NOMO-1 (cell line): ENCODE measurements at regions not wholly inside any gene's neighbourhood (a gene's known extent, or its start where the extent isn't known, plus 50 kb on each side); places are given as distances from the start of the nearest gene placed in this dataset.

ENCODE experiments used
- DNase-seq, 2 experiments: peaks; one replicate each; lab custom pipeline; 2025; ENCODE audit not compliant: unreplicated experiment in 2 of 2; lab: John Stamatoyannopoulos, UW

DNA sequence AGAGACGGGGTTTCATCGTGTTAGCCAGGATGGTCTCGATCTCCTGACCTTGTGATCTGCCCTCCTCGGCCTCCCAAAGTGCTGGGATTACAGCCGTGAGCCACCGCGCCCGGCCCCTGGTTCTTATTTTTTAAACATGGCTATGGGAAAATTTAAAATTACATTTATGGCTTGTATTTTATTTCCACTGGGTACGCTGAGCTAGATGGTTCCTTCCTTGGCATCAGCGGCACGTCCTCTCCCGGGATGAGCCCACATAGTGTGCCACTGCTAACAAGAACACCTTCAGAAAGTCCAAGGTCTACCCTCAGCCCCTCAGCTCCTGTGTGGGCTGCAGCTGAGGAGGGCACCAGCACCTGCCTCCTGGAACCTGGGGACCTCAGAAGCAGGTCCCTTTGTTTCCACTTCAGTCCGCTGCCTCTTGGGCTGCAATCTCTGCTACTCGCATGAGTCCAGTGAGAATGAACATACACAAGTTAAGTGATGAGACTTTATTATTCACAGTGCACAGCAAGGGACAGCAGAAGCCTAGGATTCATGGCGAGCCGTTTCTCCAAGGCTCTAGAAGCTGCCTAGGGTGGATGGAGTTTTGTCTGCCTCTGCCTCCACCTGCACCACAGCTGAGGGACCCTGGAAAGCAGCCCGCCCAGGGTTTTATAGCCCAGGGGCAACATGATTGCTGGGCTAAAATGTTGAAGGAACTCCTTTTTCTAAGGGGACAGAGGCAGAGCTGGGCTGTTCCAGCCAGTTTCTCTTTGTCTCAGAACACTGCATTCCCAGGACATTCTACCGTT is 107.5 kb upstream of the TEX51 start:
- DNase-seq: no peak

DNA sequence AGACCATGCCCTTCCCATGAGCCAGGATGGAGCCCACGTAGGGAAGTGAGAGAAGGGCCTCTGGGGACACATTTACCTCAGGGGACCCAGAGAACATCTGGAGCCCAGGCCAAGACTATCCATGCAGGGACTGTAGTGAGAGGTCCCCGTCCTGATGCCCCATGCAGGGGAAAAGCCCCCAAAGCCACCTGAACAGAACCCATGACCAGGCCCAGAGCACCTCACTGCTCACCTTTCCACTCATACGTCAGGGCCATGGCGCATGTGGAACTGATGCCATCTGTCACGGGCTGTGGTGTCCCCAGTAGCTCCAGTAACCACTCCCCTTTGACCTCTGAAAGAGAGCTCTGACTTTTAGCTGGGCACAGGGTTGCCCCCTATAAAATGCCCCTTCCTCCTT is 106.5 kb upstream of the TEX51 start:
- no peak for DNase-seq

DNA sequence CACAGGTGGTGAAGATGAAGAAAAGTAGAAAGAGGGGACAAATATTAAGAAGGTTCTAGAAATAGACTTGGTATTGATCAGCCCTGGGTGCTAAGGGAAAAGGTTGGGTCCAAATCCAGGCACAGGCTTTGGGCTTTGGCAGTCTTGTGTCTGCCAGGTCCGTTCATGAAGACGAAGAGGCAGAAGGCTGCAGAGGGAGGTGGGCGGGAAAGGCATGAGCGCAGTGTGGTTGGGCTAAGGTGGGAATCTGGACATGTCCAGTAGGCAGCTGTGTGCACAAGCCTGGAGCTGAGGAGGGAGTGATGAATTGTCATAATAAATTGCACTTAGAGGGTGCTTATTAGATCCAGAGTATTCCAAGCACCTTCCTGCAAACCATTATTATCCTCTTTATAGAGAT is 105.7 kb upstream of the TEX51 start:
- DNase-seq: no peak

DNA sequence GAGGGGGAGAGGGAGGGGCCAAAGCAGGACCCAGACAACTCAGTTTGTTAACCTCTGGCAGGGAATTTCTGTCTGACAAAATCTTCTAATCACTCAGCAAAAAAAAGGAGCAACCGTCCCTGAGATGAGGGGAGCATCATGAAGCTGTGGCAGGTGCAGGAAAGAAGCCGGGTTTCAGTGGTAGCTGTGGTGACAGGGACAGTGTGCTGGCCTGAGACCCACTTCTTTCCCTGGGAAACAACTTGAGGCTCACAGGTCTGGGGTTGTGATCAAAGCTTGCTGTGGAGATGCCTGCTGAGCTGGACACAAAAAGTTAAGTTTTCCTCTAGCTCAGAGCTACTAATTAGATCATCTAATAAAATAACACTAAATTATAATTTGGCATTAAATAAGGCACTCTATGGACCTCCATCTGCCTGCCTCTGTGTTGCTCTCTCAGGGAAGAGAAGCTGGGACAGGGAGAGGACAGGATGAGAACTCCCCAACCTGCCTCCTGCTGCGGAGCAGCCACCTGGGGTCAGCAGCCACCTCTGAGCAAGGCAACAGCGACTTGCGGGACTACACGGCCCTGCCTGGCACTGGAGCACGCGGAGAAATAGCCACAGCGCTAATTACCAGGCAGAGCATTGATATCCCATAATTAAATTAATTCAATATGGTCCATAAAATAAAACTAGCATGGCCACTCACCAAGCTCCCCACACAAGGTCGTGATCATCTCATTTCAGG is 104.6 kb upstream of the TEX51 start:
- DNase-seq: no peak

DNA sequence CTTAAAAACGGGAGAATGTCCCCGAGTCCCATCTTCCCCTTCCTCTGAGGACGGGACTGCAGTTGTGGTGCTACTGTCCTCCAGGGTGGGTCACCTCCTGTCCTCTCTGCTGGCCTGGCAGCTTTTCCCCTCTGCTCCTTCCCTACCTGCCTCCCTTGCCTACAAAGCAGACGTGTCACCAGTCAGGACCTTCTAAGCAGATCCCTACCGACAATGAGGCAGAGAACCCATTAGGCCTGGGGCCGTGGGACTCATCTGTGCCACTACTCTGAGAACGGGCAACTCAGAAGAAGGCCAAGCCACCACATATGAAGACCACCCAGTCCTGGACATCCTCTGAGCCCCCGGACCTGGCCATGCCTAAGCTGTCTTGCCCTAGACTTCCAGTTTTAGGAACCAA is 103.0 kb upstream of the TEX51 start:
- no peak for DNase-seq

DNA sequence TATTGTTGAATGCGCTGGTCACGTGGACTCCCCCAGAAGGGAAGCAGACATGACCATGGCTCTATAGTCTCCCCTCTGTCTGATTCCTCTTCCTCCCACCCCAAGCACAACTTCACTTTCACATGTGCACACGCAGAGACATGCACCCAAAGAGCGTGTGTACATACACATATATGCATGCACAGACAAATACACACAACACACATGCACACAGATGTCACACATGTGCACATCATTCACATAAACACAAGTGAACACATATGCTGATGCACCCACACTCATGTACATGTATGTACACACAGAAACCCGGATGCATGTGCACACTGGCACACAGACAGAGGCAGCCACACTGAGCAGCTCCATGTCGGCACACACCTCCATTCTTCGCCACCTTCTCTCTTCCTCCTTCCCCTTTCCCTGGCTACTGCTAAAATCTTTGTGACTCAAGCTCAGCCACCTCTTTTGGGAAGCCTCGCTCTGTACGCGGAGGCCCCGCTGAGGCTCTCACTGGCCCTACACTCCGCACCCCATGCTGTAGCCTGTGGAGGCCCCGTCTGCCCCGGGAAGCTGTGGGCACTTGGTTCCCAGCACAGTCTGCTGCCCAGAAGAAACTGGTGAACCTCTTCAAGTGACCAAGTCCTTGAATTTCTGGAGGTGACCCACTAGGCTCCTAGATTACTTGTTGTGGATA is 101.6 kb upstream of the TEX51 start:
- DNase-seq: no peak

DNA sequence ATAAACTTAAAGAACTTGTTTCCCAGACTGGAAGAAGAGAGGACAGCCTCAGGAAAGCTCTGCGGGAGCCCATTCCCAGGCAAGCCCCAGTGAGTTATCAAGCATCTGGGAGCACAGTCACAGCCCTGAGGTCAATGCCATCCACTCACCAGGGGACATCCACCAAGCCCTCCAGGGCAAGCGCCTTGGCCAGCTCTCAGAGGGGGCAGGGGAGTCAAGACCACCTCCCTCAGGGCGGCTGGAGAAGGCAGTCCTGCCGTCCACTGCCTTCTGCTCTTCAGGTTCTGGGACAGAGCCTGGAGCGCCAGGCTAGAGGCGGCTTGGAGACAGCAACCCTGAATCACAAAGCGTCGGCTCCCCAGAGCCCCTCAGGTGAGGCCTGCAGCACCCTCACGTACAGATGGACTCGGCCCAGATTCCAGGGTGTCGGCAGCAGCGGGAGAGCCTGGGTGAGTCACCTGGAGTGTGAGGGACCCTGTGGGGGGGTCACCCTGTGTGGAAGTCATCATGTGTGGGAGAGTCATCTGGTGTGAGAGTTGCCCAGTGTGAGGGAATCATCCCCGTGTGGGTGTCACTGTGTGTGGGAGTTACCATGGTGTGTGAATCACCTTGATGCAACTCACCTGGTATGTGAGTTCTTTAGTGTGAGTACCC is 100.9 kb upstream of the TEX51 start:
- no peak for DNase-seq

DNA sequence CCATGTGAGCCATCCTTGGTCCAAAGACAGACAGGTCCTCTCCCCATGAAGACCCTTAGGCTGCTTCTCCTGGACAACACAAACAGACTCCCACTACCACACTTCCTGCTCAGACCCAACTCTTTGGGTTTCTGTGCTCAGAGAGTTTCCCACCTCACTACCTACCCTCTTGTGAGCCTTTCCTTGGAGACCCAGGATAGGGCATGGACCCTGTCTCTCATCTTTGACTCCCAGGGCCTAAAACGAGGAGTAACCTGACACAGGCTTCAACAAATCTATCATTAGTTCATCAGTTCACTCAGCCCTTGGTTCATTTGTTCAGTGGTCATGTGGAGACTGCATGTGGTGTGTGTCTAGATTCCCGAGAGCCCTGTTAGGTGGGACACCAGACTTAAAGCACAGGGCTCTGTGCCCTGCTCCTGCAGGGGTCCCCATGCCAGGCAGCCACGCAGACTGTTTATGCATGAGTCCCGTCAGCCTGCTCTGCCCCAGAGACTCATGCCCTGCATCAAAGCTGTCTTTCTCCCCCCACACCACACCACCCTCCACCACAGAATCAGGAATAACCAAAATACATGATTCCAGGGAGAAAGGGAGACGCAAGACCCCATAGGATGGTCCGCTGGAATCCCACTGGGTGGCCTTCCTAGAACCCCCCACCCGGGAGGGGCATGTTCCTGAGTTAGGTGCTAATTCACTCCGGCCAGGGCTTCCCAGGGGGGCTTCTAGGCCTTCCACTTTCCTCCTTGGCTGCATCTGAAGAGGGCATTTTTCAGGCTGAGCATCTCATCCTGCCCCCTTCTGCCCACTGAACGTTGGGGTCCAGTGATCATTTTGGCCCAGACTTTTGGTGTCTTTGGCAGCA is 100.2 kb upstream of the TEX51 start:
- DNase-seq: no peak

DNA sequence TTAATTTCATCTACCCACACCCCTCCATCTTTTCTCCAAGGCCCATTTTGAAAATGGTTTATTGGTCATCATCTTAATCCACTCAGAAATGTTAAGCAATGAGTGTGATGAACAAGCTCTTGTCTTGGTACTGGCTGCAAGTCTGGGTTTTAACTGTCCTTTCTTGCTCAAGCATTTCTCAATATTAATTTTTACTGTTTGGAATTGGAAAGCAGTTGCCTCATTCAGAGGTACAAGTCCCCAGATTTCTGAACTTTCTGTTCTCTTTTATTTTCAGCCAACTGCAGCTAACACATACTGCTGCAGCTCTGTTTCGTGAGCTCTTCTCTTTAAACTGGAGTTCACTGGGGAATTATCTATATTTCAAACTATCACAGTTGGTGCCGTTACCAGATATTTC is 99.4 kb upstream of the TEX51 start:
- peak; percentile 65 to 93 for DNase-seq

DNA sequence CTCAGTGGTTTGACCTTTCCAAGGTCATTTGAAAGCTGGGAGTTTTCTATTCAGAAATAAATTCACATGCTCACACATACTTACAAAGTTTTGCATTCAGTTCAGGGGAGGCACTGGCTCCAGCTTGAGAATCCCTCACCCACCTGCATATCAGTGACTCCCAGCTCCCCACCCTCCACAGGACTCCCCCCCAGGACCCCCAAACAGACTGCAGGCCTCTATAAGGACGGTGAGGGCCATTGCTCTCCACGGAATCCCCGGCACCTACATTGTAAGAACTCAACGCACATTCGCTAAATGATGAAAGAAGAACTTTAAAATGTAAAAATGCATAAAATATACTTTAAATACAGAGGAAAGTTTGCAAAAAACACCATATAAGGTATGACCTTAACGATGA is 97.2 kb upstream of the TEX51 start:
- no peak for DNase-seq

DNA sequence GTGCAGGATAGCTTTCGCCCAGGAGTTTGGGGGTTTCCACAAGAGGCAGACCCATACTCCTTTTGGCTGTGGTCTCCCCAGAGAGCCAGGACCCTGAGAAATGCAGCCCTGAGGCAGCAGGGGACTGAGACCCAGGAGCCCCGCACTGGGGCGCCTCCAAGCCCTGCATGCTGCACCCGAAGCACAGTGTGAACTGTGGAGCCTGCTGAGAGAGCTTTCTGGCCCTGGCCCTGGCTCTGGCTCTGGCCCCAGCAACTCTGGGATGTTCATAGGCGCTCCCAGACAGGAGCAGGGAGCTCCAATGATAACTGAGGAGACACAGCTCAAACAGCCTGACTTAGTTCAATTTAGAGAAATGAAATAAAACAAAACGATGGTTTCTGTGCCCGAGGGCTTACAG is 96.4 kb upstream of the TEX51 start:
- no peak for DNase-seq

DNA sequence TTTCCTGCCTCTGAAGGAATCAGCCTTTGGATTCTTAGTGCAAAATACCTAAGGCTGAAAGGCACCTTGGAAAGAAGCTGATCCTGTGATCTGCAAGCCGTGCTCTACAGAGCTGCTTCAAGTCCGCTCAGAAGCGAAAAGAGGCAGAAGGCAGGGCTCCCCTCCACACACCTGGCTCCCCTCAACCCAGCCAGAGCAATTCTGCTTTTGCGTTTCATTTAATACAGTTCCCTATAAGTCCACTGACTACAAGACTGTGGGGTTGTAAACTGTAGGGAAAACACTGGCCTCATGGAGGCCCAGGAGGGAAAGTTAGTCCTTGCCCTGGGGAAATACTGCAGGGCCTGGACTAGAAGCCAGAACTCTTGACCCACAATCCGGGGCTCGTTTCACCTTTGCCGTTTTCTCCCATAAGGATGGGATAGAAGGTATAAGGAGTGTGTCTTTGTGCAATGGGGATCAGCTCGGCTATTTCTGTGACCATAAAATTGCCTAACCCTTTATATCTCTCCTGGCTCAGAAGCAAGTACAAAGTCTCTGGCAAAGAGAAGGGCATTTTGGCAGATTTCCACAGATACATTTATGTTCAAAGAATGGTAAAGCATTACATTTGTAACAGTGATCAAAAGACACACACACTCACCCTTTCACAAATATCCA is 95.8 kb upstream of the TEX51 start:
- no peak for DNase-seq

DNA sequence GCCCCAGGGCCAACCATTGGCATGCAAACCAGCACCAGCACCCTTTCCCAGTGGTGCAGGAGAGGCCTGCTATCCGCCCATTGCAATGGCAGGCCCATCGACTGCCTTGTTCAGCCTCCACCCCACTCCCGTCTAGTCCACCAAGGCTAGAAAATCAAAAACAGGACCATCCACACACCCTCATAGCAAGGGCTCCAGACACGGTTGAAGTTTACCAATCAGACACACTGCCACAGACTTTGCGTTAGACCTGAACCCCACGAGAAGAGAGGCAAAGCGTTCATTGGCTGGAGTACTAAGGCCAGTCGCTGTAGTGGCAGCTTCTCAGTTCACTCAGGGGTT is 95.3 kb upstream of the TEX51 start:
- DNase-seq: no peak

DNA sequence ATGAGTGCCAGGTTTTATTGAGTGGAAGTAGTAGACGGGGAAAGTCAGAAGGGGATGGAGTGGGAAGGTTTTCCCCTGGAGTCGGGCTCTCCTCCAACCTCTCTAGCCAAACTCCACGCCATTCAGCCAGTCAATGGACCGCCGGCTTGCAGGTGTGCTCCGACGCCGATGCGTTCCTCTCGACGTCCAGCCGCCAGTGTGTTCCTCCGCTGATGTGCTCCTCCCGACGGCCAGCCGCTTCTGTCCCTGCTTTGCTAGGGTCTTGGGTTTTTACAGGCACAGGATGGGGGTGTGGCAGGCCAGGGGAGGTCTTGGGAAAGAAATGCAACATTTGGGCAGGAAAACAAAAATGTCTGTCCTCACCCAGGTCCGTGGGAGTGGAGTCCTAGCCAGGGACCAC is 94.3 kb upstream of the TEX51 start:
- no peak for DNase-seq

DNA sequence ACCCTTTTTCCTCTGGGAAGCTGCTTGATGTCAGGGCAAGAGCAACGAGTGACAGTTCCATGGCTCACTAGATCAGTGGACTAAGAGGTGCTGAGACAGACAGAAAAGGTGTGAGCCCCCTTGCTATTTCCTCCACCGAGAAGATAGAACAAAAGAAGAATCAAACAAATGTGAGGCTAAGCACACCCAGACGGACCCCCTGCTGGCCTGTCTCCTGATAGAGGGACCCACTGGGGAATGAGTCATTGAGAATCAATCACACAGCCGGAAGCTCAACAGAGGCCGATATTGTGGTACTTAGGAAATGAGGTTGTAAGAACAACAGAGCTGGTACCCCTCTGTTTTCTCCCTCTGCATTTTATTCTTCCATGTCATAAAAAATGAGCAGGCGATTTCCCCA is 89.8 kb upstream of the TEX51 start:
- no peak for DNase-seq

DNA sequence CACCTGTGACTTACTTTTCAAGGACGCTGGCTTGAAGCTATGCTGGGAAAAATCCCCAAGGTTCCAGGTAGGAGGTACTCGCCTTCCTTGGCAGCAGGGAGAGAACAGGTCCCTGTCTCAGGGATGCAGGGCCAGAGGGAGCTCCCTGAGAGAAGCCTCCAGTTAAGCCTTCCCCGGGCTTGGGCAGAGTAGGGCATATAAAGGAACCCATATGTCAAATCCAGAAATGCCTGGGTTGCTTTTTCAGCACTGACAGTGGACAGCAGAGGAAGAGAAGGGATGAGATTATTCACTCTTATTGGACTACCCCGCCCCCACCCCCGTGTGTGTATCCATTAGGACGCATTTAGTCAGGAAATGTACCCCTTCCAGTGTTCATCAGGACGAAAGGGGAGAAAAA is 89.3 kb upstream of the TEX51 start:
- DNase-seq: no peak

DNA sequence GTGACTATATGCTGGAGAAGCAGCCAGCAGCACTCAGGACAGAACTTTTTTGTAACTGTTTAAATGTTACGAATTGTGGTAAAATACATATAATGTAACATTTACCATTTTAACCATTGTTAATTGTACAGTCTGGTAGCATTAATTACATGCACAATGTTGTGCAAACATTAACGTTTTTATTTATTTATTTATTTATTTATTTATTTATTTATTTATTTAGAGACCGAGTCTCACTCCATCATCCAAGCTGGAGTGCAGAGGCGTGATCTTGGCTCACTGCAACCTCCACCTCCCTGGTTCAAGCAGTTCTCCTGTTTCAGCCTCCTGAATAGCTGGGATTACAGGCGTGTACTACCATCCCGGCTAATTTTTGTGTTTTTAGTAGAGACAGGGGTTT is 88.7 kb upstream of the TEX51 start:
- no peak for DNase-seq

DNA sequence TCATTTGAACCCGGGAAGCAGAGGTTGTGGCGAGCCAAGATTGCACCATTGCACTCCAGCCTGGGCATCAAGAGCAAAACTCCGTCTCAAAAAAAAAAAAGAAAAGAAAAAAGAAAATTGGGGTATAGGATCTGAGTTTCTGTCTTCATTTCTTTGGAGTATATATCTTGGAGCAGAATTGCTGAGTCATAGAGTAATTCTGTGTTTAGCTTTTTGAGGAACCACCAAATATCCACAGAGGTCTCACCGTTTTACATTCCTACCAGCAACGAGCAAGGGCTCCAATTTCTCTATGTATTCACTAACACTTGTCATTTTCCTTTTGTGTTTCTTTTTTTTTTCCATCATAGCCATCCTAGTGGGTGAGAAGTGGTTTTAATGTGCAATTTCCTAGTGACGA is 87.6 kb upstream of the TEX51 start:
- DNase-seq: peak in 1 of 2 experiments; percentile 50

DNA sequence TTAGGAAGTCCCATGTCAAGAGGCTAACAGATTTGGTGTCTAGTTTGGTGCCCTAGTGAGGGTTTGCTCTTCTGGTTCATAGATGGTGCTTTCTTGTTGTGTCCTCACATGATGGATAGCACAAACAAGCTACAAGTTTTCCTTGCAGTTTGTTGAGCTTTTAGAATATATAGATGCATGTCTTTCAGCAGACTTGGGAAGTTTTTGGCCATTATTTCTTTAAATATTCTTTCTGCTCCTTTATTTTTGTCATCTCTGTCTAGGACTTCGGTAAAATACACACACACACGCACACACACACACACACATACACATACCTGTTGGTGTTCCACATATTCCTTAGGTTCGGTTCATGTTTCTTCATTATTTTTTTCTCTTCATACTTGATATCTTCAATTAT is 81.5 kb upstream of the TEX51 start:
- DNase-seq: no peak

DNA sequence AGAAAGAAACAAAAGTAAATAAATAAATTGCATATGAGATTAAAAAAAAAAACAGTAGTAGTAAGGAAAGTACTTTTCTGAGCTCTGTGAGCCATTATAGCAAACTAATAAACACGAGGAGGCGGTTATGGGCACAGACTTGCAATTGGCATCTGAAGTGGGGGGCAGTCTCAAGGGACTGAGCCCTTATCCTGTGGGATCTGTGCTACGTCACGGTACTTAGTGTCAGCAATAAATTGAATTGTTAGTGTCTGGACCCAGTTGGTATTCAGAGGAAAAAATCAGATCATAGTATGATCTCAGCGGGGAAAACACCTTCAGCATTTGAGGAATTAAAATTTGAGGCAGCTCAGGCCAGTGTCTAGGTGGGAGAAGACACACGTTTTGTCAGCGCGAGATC is 76.6 kb upstream of the TEX51 start:
- no peak for DNase-seq
